H1 (cell line): ENCODE measurements at regions not wholly inside any gene's neighbourhood (a gene's known extent, or its start where the extent isn't known, plus 50 kb on each side); places are given as distances from the start of the nearest gene placed in this dataset.

Experiments
- CTCF ChIA-PET: fragments of 300-600 bp; sonication (Branson Sonifier 250); formaldehyde crosslinking; loops from one replicate; lab custom pipeline; 2021; ENCODE audit not compliant: partially characterized antibody; lab: Charles Lee
- POLR2A ChIA-PET: fragments of 300-600 bp; sonication (Branson Sonifier 250); formaldehyde crosslinking; loops from one replicate; lab custom pipeline; 2021; ENCODE audit warnings: inconsistent platforms; ENCODE audit not compliant: partially characterized antibody; lab: Charles Lee
- DNase-seq, 2 experiments: peaks; one replicate each; pipeline versions ENCODE4 v3.0.0 to v3.0.0-alpha.2; 2010 to 2022; ENCODE audit warnings: low spot score in 2 of 2, low read depth in 1 of 2, mixed read lengths in 1 of 2
- FAIRE-seq: peaks from 2 replicates; lab custom pipeline; 2011; peaks lifted over from hg19 to GRCh38; lab: Jason Lieb, UNC
- H2AFZ ChIP-seq: 2 replicates; pipeline ENCODE4 v1.8.1; 2012; ENCODE audit warnings: low read length, inconsistent platforms
- H2AK5ac ChIP-seq: 2 replicates; pipeline ENCODE4 v1.6.1; 2013; ENCODE audit warnings: low read depth, low read length
- H2BK120ac ChIP-seq: replicated peaks from 2 replicates; pipeline ENCODE3; 2013; ENCODE audit warnings: low read depth, low read length, inconsistent platforms
- H2BK12ac ChIP-seq: 2 replicates; pipeline ENCODE4 v1.6.1; 2013; ENCODE audit warnings: low read depth, low read length
- H2BK15ac ChIP-seq: 2 replicates; pipeline ENCODE4 v1.6.1; 2013; ENCODE audit warnings: low read length
- H2BK20ac ChIP-seq: 2 replicates; pipeline ENCODE4 v1.6.1; 2013; ENCODE audit warnings: low read length
- H2BK5ac ChIP-seq: 2 replicates; pipeline ENCODE4 v1.6.1; 2013; ENCODE audit warnings: low read depth, low read length
- H3K14ac ChIP-seq: 2 replicates; pipeline ENCODE4 v1.6.1; 2013; ENCODE audit warnings: inconsistent platforms; ENCODE audit not compliant: insufficient read length
- H3K18ac ChIP-seq: 2 replicates; pipeline ENCODE4 v1.6.1; 2013; ENCODE audit warnings: low read length; ENCODE audit errors: extremely low read depth
- H3K23ac ChIP-seq: 2 replicates; pipeline ENCODE4 v1.6.1; 2013; ENCODE audit warnings: inconsistent platforms; ENCODE audit not compliant: insufficient read length
- H3K23me2 ChIP-seq: 2 replicates; pipeline ENCODE4 v1.6.1; 2013; ENCODE audit warnings: low read depth, low read length
- H3K27ac ChIP-seq: 2 replicates; pipeline ENCODE4 v1.6.1; 2011; ENCODE audit warnings: low read depth, low read length, inconsistent platforms
- H3K27me3 ChIP-seq, 4 experiments: replicated peaks in 1 of 4; 1 replicate in 1 of 4; 2 replicates in 3 of 4; pipeline versions ENCODE4 v1.6.1 to v1.8.1; 2011 to 2013; ENCODE audit warnings: low read length in 3 of 4, mild to moderate bottlenecking in 3 of 4, inconsistent platforms in 2 of 4, mixed read lengths in 2 of 4, moderate library complexity in 1 of 4; ENCODE audit not compliant: control insufficient read depth in 3 of 4, insufficient read depth in 3 of 4; ENCODE audit errors: extremely low read depth in 1 of 4
- H3K36me3 ChIP-seq, 4 experiments: 2 replicates each; pipeline versions ENCODE4 v1.6.1 to v1.8.1; 2011 to 2013; ENCODE audit warnings: mild to moderate bottlenecking in 4 of 4, low read length in 3 of 4, moderate library complexity in 2 of 4, control low read depth in 1 of 4, inconsistent platforms in 1 of 4; ENCODE audit not compliant: insufficient read depth in 4 of 4, control insufficient read depth in 2 of 4
- H3K4ac ChIP-seq: replicated peaks from 2 replicates; pipeline ENCODE3; 2013; ENCODE audit warnings: low read length, low read depth, mixed read lengths, inconsistent platforms; ENCODE audit not compliant: insufficient read length
- H3K4me1 ChIP-seq, 4 experiments: replicated peaks in 1 of 4; 1 replicate in 1 of 4; 2 replicates in 3 of 4; pipeline versions ENCODE4 v1.6.1 to v1.8.1; 2011 to 2013; ENCODE audit warnings: low read length in 3 of 4, inconsistent platforms in 2 of 4, mixed read lengths in 1 of 4; ENCODE audit not compliant: insufficient read depth in 4 of 4, control insufficient read depth in 3 of 4
- H3K4me2 ChIP-seq, 2 experiments: 2 replicates each; pipeline versions ENCODE4 v1.6.1 to v1.8.1; 2011 to 2013; ENCODE audit warnings: low read depth in 2 of 2, low read length in 2 of 2, control low read depth in 1 of 2, inconsistent platforms in 1 of 2, mild to moderate bottlenecking in 1 of 2; ENCODE audit not compliant: insufficient read depth in 1 of 2
- H3K4me3 ChIP-seq, 4 experiments: fragments of 200-600, 300-600 bp in 1 of 4; sonication (generic), shearing (Covaris generic), sonication (Bioruptor Twin) in 1 of 4; 2 replicates each; pipeline versions ENCODE4 v1.5.1 to v1.8.1; 2011 to 2016; ENCODE audit warnings: low read length in 4 of 4, low read depth in 3 of 4, control low read depth in 2 of 4, inconsistent platforms in 2 of 4, mild to moderate bottlenecking in 2 of 4, mixed read lengths in 1 of 4, moderate library complexity in 1 of 4; ENCODE audit not compliant: insufficient read depth in 2 of 4; ENCODE audit errors: extremely low read depth in 1 of 4
- H3K56ac ChIP-seq: replicated peaks from 2 replicates; pipeline ENCODE3; 2013; ENCODE audit warnings: low read depth, mild to moderate bottlenecking, mixed read lengths, low read length, inconsistent platforms; ENCODE audit not compliant: insufficient read length
- H3K79me1 ChIP-seq: 2 replicates; pipeline ENCODE4 v1.6.1; 2013; ENCODE audit warnings: low read depth, low read length, control low read depth
- H3K79me2 ChIP-seq, 2 experiments: 2 replicates each; pipeline versions ENCODE4 v1.6.1 to v1.8.1; 2012 to 2013; ENCODE audit warnings: low read length in 2 of 2, mild to moderate bottlenecking in 2 of 2, inconsistent platforms in 1 of 2; ENCODE audit not compliant: insufficient read depth in 2 of 2, control insufficient read depth in 1 of 2
- H3K9ac ChIP-seq, 4 experiments: replicated peaks in 1 of 4; 1 replicate in 1 of 4; 2 replicates in 3 of 4; pipeline versions ENCODE4 v1.6.1 to v1.8.1; 2011 to 2013; ENCODE audit warnings: low read depth in 3 of 4, low read length in 3 of 4, control low read depth in 2 of 4, mild to moderate bottlenecking in 2 of 4, moderate library complexity in 2 of 4, inconsistent platforms in 1 of 4; ENCODE audit errors: extremely low read depth in 1 of 4
- H3K9me3 ChIP-seq, 2 experiments: 2 replicates each; pipeline versions ENCODE4 v1.6.1 to v1.8.1; 2012 to 2013; ENCODE audit warnings: mild to moderate bottlenecking in 2 of 2, moderate library complexity in 2 of 2, control low read depth in 1 of 2, inconsistent platforms in 1 of 2, low read depth in 1 of 2, low read length in 1 of 2, mixed read lengths in 1 of 2; ENCODE audit not compliant: insufficient read depth in 2 of 2
- H4K20me1 ChIP-seq, 2 experiments: replicated peaks in 1 of 2; 2 replicates each; pipeline versions ENCODE3 to v1.8.1; 2011 to 2013; ENCODE audit warnings: inconsistent platforms in 2 of 2, low read length in 2 of 2, mild to moderate bottlenecking in 1 of 2; ENCODE audit not compliant: insufficient read depth in 2 of 2, control insufficient read depth in 1 of 2
- H4K5ac ChIP-seq: 2 replicates; pipeline ENCODE4 v1.6.1; 2013; ENCODE audit warnings: low read length, low read depth, mixed read lengths, inconsistent platforms; ENCODE audit not compliant: insufficient read length
- H4K8ac ChIP-seq: 2 replicates; pipeline ENCODE4 v1.8.0; 2013; ENCODE audit warnings: mild to moderate bottlenecking, moderate library complexity, low read length, inconsistent platforms; ENCODE audit not compliant: insufficient read depth; ENCODE audit errors: extremely low read depth
- H4K91ac ChIP-seq: replicated peaks from 2 replicates; pipeline ENCODE3; 2013; ENCODE audit warnings: low read length, mixed read lengths, inconsistent platforms; ENCODE audit not compliant: insufficient read length
- ATF3 ChIP-seq: IDR thresholded peaks from 2 replicates; pipeline ENCODE4 v1.6.1; 2011; ENCODE audit warnings: low read depth, mild to moderate bottlenecking, low read length; ENCODE audit not compliant: insufficient read depth
- BACH1 ChIP-seq: IDR thresholded peaks from 2 replicates; pipeline ENCODE4 v1.6.1; 2012; ENCODE audit warnings: low read length, improper control_type of control experiment
- CHD1 ChIP-seq: IDR thresholded peaks from 2 replicates; pipeline ENCODE4 v1.6.1; 2012; ENCODE audit warnings: low read depth, low read length, improper control_type of control experiment
- CHD2 ChIP-seq: IDR thresholded peaks from 2 replicates; pipeline ENCODE4 v1.6.1; 2012; ENCODE audit warnings: low read length, improper control_type of control experiment
- JUND ChIP-seq: IDR thresholded peaks from 2 replicates; pipeline ENCODE4 v1.6.1; 2011; ENCODE audit warnings: mild to moderate bottlenecking, improper control_type of control experiment, low read length
- KDM4A ChIP-seq: IDR thresholded peaks from one replicate; pipeline ENCODE4 v1.7.1; 2012; ENCODE audit warnings: low read depth, mild to moderate bottlenecking, moderate library complexity, low read length, inconsistent platforms; ENCODE audit not compliant: severe bottlenecking
- MAX ChIP-seq: IDR thresholded peaks from 2 replicates; pipeline ENCODE4 v1.6.1; 2012; ENCODE audit warnings: inconsistent platforms
- NRF1 ChIP-seq: IDR thresholded peaks from 2 replicates; pipeline ENCODE4 v1.6.1; 2011; ENCODE audit warnings: mild to moderate bottlenecking, low read depth, low read length, improper control_type of control experiment
- POLR2A ChIP-seq, 2 experiments: IDR thresholded peaks; 1 replicate in 1 of 2; 2 replicates in 1 of 2; pipeline ENCODE4 v1.6.1; 2011; ENCODE audit warnings: low read depth in 2 of 2, low read length in 2 of 2, mild to moderate bottlenecking in 2 of 2; ENCODE audit errors: control extremely low read depth in 1 of 2
- RAD21 ChIP-seq, 2 experiments: IDR thresholded peaks in 1 of 2; conservative IDR thresholded peaks in 1 of 2; 2 replicates each; pipeline ENCODE4 v1.6.1; 2011; ENCODE audit warnings: low read depth in 2 of 2, low read length in 2 of 2, improper control_type of control experiment in 1 of 2, inconsistent platforms in 1 of 2, mild to moderate bottlenecking in 1 of 2, moderate library complexity in 1 of 2
- SIRT6 ChIP-seq: IDR thresholded peaks from one replicate; pipeline ENCODE4 v1.7.1; 2012; ENCODE audit warnings: low read length, inconsistent platforms
- SIX5 ChIP-seq: IDR thresholded peaks from 2 replicates; pipeline ENCODE4 v1.6.1; 2011; ENCODE audit warnings: mild to moderate bottlenecking, low read depth, low read length
- TEAD4 ChIP-seq: IDR thresholded peaks from 2 replicates; pipeline ENCODE4 v1.6.1; 2012; ENCODE audit warnings: low read depth, low read length, inconsistent platforms, mixed read lengths
- ZNF274 ChIP-seq: IDR thresholded peaks from 2 replicates; pipeline ENCODE4 v1.7.0; 2012; ENCODE audit warnings: low read length, borderline replicate concordance; ENCODE audit errors: extremely low read depth
- WGBS, 2 experiments: shearing (Covaris generic) in 1 of 2; methylation state at CpG; one replicate each; pipeline versions ENCODE4 v1.1.6 to v1.1.7; 2013 to 2015; ENCODE audit warnings: low lambda C conversion rate in 2 of 2, mixed read lengths in 2 of 2, inconsistent platforms in 1 of 2, low coverage in 1 of 2, missing lambda C conversion rate in 1 of 2; ENCODE audit not compliant: insufficient replicate concordance in 2 of 2, insufficient coverage in 1 of 2, insufficient read length in 1 of 2; ENCODE audit errors: extremely low coverage in 1 of 2, missing lambda C conversion rate in 1 of 2; 5-methylcytosine and 5-hydroxymethylcytosine counted together

GRCh38 chr14:62546862-62547474 is 498.3 kb downstream of the KCNH5 start:
- Histone ChIP-seq H3K79me1 (no peaks in the 10 kb centered on the region), H3K23ac (no peak overlapping the region), H3K23me2 (no peaks in the 10 kb centered on the region), H4K20me1 (no peaks in the 10 kb centered on the region), H3K9ac (no peak overlapping the region), H3K18ac (peak overlapping the region; percentile 38; the same call in 1 of the 2 replicates), H4K91ac (no peak overlapping the region), H3K4me3 (no peak overlapping the region), H3K4me2 (no peak overlapping the region), H2AK5ac (no peak overlapping the region), H3K4me1 (no peaks in the 10 kb centered on the region), H2BK5ac (no peak overlapping the region), H3K27me3 (no peaks in the 10 kb centered on the region), H4K5ac (no peak overlapping the region), H2AFZ (no peak overlapping the region), H2BK20ac (no peak overlapping the region), H2BK120ac (no peak overlapping the region), H3K36me3 (no peaks in the 10 kb centered on the region), H3K9me3 (0 out of 4 replicates have a peak, but pooled peaks cover 0 to 2% of the 10 kb centered on the region in 2 experiments), H2BK12ac (no peak overlapping the region), H2BK15ac (peak overlapping the region; percentile 4; the same call in 1 of the 2 replicates), H4K8ac (no peak overlapping the region), H3K56ac (no peak overlapping the region), H3K14ac (no peak overlapping the region), H3K4ac (peak overlapping the region; percentile 35), H3K27ac (no peak overlapping the region), H3K79me2 (no peaks in the 10 kb centered on the region)
- FAIRE-seq (no peak), DNase-seq (peak in 1 of 2 experiments; percentile 45)
- POLR2A ChIA-PET: no interaction called here
- CTCF ChIA-PET: interaction anchor here (0.8 to 1.7 kb wide), 11 partner anchors 13 to 492 kb away, joined by 3 to 4 read pairs (median 3); no protein-coding TSS in a partner anchor
- 95% methylated on average over 1 of the region's 1 CpG; no CpG with 5 or more reads in 1 of the 2 experiments for WGBS, 2 experiments
- TF ChIP-seq CHD2 (no peak), KDM4A (no peak), ZNF274 (no peak), RAD21 (IDR thresholded peaks at IDR 0.05 in 1 of 2, conservative IDR thresholded peaks at IDR 0.05 in 1 of 2; ENCODE audit: low read depth in 2 of 2, low read length in 2 of 2) (peak; percentile 42 to 52), JUND (no peak), CHD1 (no peak), NRF1 (no peak), TEAD4 (no peak), BACH1 (0 out of 2 replicates have a peak, but pooled peaks have one; percentile 28), POLR2A (IDR thresholded peaks at IDR 0.05; ENCODE audit: control extremely low read depth in 1 of 2, low read depth in 2 of 2, low read length in 2 of 2) (no peak), ATF3 (no peak), SIX5 (no peak), MAX (no peak), SIRT6 (no peak)
